Sigmoid colon (tissue), 6 donors: ENCODE measurements at regions not wholly inside any gene's neighbourhood (a gene's known extent, or its start where the extent isn't known, plus 50 kb on each side); places are given as distances from the start of the nearest gene placed in this dataset.
"Not testable (repeated sequence)": the region's sequence is repeated elsewhere in the genome, so short reads cannot be mapped to it uniquely, and the experiment has no call there.

Experiments used
- DNase-seq: peaks from one replicate; pipeline ENCODE4 v3.0.0-alpha.2; 2019
- H3K27ac ChIP-seq, 4 donors: fragments of 200-600 bp; sonication (generic); one replicate each; pipeline ENCODE4 v1.5.1; 2016 to 2019; ENCODE audit warnings: mild to moderate bottlenecking in 1 of 4
- H3K27me3 ChIP-seq, 3 donors: fragments of 200-600 bp; sonication (generic); one replicate each; pipeline ENCODE4 v1.5.1; 2019; ENCODE audit warnings: mild to moderate bottlenecking in 1 of 3
- H3K36me3 ChIP-seq, 4 donors: fragments of 200-600 bp; sonication (generic); one replicate each; pipeline ENCODE4 v1.5.1; 2016 to 2019
- H3K4me1 ChIP-seq, 4 donors: fragments of 200-600 bp; sonication (generic); one replicate each; pipeline ENCODE4 v1.5.1; 2017 to 2019
- H3K4me3 ChIP-seq, 4 donors: fragments of 200-600 bp; sonication (generic); one replicate each; pipeline ENCODE4 v1.5.1; 2017 to 2019; ENCODE audit warnings: mild to moderate bottlenecking in 2 of 4, moderate library complexity in 1 of 4
- H3K9me3 ChIP-seq, 4 donors: fragments of 200-600 bp in 3 of 4; sonication (generic) in 3 of 4; one replicate each; pipeline versions ENCODE4 v1.5.1 to v1.6.1; 2013 to 2019
- CTCF ChIP-seq, 4 experiments: fragments of 450-650 bp in 3 of 4; fragments of 200-600 bp in 1 of 4; IDR thresholded peaks; one replicate each; pipeline ENCODE4 v1.5.1; 2016 to 2019; ENCODE audit warnings: antibody characterized with exemption in 4 of 4, mild to moderate bottlenecking in 3 of 4, moderate library complexity in 2 of 4
- EP300 ChIP-seq, 4 donors: sonication (generic); formaldehyde crosslinking; IDR thresholded peaks; one replicate each; pipeline ENCODE4 v1.6.1; 2017; ENCODE audit warnings: antibody characterized with exemption in 4 of 4
- POLR2A ChIP-seq, 2 donors: fragments of 450-650 bp; IDR thresholded peaks; one replicate each; pipeline ENCODE4 v1.6.1; 2016; ENCODE audit warnings: antibody characterized with exemption in 2 of 2, mild to moderate bottlenecking in 2 of 2, moderate library complexity in 2 of 2
- POLR2AphosphoS5 ChIP-seq, 4 donors: sonication (generic); formaldehyde crosslinking; IDR thresholded peaks; one replicate each; pipeline ENCODE4 v1.6.1; 2017; ENCODE audit warnings: antibody characterized with exemption in 4 of 4
- WGBS, 2 donors: extraction: QIAGEN DNeasy Blood & Tissue Kit; methylation state at CpG; one replicate each; pipeline ENCODE4 v1.1.7; 2013; 5-methylcytosine and 5-hydroxymethylcytosine counted together
- intact Hi-C: fragments of 100-400 bp; cut with DNase I; formaldehyde crosslinking; loops from one replicate; pipeline ENCODE4 v1.15.1; 2023
- donor health status: healthy with polysubstance abuse.
- donor health status: healthy.

- no peaks in the 10 kb centered on the region for H3K36me3 ChIP-seq
- TF ChIP-seq EP300 (IDR thresholded peaks at IDR 0.05) (no peak), POLR2A (IDR thresholded peaks at IDR 0.05) (no peak), CTCF (IDR thresholded peaks at IDR 0.05) (no peak), POLR2AphosphoS5 (IDR thresholded peaks at IDR 0.05) (no peak)
- peaks cover 0 to 15% (median 0%) of the 10 kb centered on the region in 4 donors for H3K4me1 ChIP-seq
- no peak overlapping the region for H3K4me3 ChIP-seq
- H3K27ac ChIP-seq = no peak overlapping the region
- no peaks in the 10 kb centered on the region for H3K27me3 ChIP-seq
- peaks cover 0 to 6% (median 3%) of the 10 kb centered on the region in 4 donors for H3K9me3 ChIP-seq
- intact Hi-C loops = no loop called here
- DNase-seq = no peak
Observed at GRCh38 chr14:101293605-101294004, 267.7 kb upstream of the DIO3 start.

GRCh38 chr14:101294136-101294535 is 267.2 kb upstream of the DIO3 start:
- TF ChIP-seq POLR2AphosphoS5 (IDR thresholded peaks at IDR 0.05) (no peak), EP300 (IDR thresholded peaks at IDR 0.05) (no peak), CTCF (IDR thresholded peaks at IDR 0.05) (no peak), POLR2A (IDR thresholded peaks at IDR 0.05) (no peak)
- H3K9me3 ChIP-seq = peaks cover 0 to 6% (median 3%) of the 10 kb centered on the region in 4 donors
- WGBS, 2 donors = 78 to 87% methylated on average over 1 of the region's 1 CpG
- no peak overlapping the region for H3K4me3 ChIP-seq
- no peaks in the 10 kb centered on the region for H3K36me3 ChIP-seq
- no peak for DNase-seq
- no peak overlapping the region for H3K27ac ChIP-seq
- H3K27me3 ChIP-seq = no peaks in the 10 kb centered on the region
- H3K4me1 ChIP-seq = peaks cover 0 to 15% (median 0%) of the 10 kb centered on the region in 4 donors
- intact Hi-C loops = no loop called here

- H3K27me3 ChIP-seq, H3K4me1 ChIP-seq, DNase-seq, H3K9me3 ChIP-seq, intact Hi-C loops, H3K4me3 ChIP-seq, H3K36me3 ChIP-seq, H3K27ac ChIP-seq: not testable (repeated sequence)
- 33 to 61% methylated on average over 4 of the region's 4 CpGs for WGBS, 2 donors
Observed at GRCh38 chr14:101299781-101300180, 261.5 kb upstream of the DIO3 start.

GRCh38 chr14:101301011-101301410 is 260.3 kb upstream of the DIO3 start:
- Histone ChIP-seq H3K27ac (no peak overlapping the region), H3K36me3 (no peaks in the 10 kb centered on the region), H3K4me1 (no peaks in the 10 kb centered on the region), H3K27me3 (no peaks in the 10 kb centered on the region), H3K9me3 (peaks cover 0 to 6% (median 3%) of the 10 kb centered on the region in 4 donors), H3K4me3 (no peak overlapping the region)
- intact Hi-C loops = no loop called here
- TF ChIP-seq POLR2A (IDR thresholded peaks at IDR 0.05) (no peak), EP300 (IDR thresholded peaks at IDR 0.05) (no peak), CTCF (IDR thresholded peaks at IDR 0.05) (no peak), POLR2AphosphoS5 (IDR thresholded peaks at IDR 0.05) (no peak)
- WGBS, 2 donors = 57 to 73% methylated on average over 2 of the region's 2 CpGs
- no peak for DNase-seq

GRCh38 chr14:101307162-101307561 is 254.1 kb upstream of the DIO3 start:
- 95 to 100% methylated on average over 2 of the region's 2 CpGs for WGBS, 2 donors
- not testable (repeated sequence) for H3K4me3 ChIP-seq, H3K9me3 ChIP-seq

GRCh38 chr14:101311186-101311585 is 250.1 kb upstream of the DIO3 start:
- H3K36me3 ChIP-seq, H3K4me3 ChIP-seq, H3K27me3 ChIP-seq, DNase-seq, intact Hi-C loops, H3K4me1 ChIP-seq, H3K27ac ChIP-seq: not testable (repeated sequence)
- peaks cover 0 to 11% (median 4%) of the 10 kb centered on the region in 4 donors for H3K9me3 ChIP-seq
- 80 to 90% methylated on average over 7 of the region's 7 CpGs for WGBS, 2 donors

More at GRCh38 chr14:101307162-101307561, 254.1 kb upstream of the DIO3 start:
- H3K27me3 ChIP-seq, DNase-seq, H3K4me1 ChIP-seq, intact Hi-C loops, H3K36me3 ChIP-seq, H3K27ac ChIP-seq: not testable (repeated sequence)
